ENCODE measurements at regions not wholly inside any gene's neighbourhood (a gene's known extent, or its start where the extent isn't known, plus 50 kb on each side); places are given as distances from the start of the nearest gene placed in this dataset.

DNA sequence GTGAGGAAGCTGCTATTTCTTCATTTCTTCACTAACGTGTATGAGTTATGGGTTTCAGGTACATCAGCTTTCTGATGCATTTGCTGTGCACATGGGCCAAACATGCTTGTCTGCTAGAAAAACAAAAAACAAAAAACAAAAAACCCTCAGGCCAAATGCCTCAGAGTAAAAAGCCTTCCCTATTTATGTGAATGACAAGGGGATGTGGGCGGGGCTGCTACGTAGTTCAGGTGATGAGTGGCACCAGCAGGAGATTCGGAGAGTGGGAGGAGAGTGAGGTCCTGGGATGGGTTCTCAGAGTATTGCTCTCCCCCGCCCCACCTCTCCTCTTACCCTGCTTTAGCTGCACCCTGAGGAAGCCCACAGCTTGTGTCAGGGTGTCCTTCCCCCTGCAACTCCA, 596.8 kb upstream of the JAG1 start:
- Histone ChIP-seq H3K9me2 (ENCODE audit: insufficient read depth) (peaks cover 4% of the 10 kb centered on the region; the same call in 1 of the 2 replicates), H2AFZ (peak overlapping the region; percentile 16; the same call in 1 of the 2 replicates), H3K79me2 (replicated peaks; ENCODE audit: insufficient read depth) (no peaks in the 10 kb centered on the region), H3K27me3 (ENCODE audit: insufficient read depth) (no peaks in the 10 kb centered on the region), H3K4me2 (no peak overlapping the region), H3K4me1 (ENCODE audit: insufficient read depth) (peaks cover 20% of the 10 kb centered on the region), H3K36me3 (ENCODE audit: insufficient read depth) (no peaks in the 10 kb centered on the region), H3K4me3 (no peak overlapping the region), H4K20me1 (replicated peaks; ENCODE audit: insufficient read depth) (no peaks in the 10 kb centered on the region), H3K27ac (ENCODE audit: low read depth) (no peak overlapping the region), H3F3A (replicated peaks; ENCODE audit: low read depth) (no peaks in the 10 kb centered on the region; the same call in 1 of the 2 replicates)
- DNase-seq (ENCODE audit: low spot score) (peak; percentile 20), ATAC-seq (peak; percentile 28)
- Mint-ChIP-seq H3K27ac (no peak overlapping the region), H3K4me3 (no peak overlapping the region), H3K9me3 (no peaks in the 10 kb centered on the region), H3K36me3 (ENCODE audit: low read depth) (no peaks in the 10 kb centered on the region), H3K4me1 (peaks cover 52% of the 10 kb centered on the region), H3K27me3 (ENCODE audit: insufficient read depth, low read depth, poor library complexity) (no peaks in the 10 kb centered on the region)
- TF ChIP-seq EZH2phosphoT487 (IDR thresholded peaks at IDR 0.05; ENCODE audit: unreplicated experiment) (no peak), NANOG (IDR thresholded peaks at IDR 0.05; ENCODE audit: borderline replicate concordance) (no peak), CREB1 (CRISPR knock-in tag; IDR thresholded peaks at IDR 0.05; ENCODE audit: low read depth) (no peak), STAT1 (IDR thresholded peaks at IDR 0.05; ENCODE audit: unreplicated experiment) (no peak), JUNB (IDR thresholded peaks at IDR 0.05; ENCODE audit: unreplicated experiment) (no peak), POLR2AphosphoS5 (IDR thresholded peaks at IDR 0.05; ENCODE audit: low read depth) (no peak), ZNF114 (CRISPR knock-in tag; IDR thresholded peaks at IDR 0.05) (no peak), ZNF331 (CRISPR knock-in tag; IDR thresholded peaks at IDR 0.05; ENCODE audit: low read depth) (no peak), EZH2 (IDR thresholded peaks at IDR 0.05; ENCODE audit: low read depth, unreplicated experiment) (no peak)
- TF ChIP-seq, protein P1, sequence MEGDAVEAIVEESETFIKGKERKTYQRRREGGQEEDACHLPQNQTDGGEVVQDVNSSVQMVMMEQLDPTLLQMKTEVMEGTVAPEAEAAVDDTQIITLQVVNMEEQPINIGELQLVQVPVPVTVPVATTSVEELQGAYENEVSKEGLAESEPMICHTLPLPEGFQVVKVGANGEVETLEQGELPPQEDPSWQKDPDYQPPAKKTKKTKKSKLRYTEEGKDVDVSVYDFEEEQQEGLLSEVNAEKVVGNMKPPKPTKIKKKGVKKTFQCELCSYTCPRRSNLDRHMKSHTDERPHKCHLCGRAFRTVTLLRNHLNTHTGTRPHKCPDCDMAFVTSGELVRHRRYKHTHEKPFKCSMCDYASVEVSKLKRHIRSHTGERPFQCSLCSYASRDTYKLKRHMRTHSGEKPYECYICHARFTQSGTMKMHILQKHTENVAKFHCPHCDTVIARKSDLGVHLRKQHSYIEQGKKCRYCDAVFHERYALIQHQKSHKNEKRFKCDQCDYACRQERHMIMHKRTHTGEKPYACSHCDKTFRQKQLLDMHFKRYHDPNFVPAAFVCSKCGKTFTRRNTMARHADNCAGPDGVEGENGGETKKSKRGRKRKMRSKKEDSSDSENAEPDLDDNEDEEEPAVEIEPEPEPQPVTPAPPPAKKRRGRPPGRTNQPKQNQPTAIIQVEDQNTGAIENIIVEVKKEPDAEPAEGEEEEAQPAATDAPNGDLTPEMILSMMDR (conservative IDR thresholded peaks at IDR 0.05; ENCODE audit: low read depth in 2 of 2), result no peak
- TF ChIP-seq, protein P2, sequence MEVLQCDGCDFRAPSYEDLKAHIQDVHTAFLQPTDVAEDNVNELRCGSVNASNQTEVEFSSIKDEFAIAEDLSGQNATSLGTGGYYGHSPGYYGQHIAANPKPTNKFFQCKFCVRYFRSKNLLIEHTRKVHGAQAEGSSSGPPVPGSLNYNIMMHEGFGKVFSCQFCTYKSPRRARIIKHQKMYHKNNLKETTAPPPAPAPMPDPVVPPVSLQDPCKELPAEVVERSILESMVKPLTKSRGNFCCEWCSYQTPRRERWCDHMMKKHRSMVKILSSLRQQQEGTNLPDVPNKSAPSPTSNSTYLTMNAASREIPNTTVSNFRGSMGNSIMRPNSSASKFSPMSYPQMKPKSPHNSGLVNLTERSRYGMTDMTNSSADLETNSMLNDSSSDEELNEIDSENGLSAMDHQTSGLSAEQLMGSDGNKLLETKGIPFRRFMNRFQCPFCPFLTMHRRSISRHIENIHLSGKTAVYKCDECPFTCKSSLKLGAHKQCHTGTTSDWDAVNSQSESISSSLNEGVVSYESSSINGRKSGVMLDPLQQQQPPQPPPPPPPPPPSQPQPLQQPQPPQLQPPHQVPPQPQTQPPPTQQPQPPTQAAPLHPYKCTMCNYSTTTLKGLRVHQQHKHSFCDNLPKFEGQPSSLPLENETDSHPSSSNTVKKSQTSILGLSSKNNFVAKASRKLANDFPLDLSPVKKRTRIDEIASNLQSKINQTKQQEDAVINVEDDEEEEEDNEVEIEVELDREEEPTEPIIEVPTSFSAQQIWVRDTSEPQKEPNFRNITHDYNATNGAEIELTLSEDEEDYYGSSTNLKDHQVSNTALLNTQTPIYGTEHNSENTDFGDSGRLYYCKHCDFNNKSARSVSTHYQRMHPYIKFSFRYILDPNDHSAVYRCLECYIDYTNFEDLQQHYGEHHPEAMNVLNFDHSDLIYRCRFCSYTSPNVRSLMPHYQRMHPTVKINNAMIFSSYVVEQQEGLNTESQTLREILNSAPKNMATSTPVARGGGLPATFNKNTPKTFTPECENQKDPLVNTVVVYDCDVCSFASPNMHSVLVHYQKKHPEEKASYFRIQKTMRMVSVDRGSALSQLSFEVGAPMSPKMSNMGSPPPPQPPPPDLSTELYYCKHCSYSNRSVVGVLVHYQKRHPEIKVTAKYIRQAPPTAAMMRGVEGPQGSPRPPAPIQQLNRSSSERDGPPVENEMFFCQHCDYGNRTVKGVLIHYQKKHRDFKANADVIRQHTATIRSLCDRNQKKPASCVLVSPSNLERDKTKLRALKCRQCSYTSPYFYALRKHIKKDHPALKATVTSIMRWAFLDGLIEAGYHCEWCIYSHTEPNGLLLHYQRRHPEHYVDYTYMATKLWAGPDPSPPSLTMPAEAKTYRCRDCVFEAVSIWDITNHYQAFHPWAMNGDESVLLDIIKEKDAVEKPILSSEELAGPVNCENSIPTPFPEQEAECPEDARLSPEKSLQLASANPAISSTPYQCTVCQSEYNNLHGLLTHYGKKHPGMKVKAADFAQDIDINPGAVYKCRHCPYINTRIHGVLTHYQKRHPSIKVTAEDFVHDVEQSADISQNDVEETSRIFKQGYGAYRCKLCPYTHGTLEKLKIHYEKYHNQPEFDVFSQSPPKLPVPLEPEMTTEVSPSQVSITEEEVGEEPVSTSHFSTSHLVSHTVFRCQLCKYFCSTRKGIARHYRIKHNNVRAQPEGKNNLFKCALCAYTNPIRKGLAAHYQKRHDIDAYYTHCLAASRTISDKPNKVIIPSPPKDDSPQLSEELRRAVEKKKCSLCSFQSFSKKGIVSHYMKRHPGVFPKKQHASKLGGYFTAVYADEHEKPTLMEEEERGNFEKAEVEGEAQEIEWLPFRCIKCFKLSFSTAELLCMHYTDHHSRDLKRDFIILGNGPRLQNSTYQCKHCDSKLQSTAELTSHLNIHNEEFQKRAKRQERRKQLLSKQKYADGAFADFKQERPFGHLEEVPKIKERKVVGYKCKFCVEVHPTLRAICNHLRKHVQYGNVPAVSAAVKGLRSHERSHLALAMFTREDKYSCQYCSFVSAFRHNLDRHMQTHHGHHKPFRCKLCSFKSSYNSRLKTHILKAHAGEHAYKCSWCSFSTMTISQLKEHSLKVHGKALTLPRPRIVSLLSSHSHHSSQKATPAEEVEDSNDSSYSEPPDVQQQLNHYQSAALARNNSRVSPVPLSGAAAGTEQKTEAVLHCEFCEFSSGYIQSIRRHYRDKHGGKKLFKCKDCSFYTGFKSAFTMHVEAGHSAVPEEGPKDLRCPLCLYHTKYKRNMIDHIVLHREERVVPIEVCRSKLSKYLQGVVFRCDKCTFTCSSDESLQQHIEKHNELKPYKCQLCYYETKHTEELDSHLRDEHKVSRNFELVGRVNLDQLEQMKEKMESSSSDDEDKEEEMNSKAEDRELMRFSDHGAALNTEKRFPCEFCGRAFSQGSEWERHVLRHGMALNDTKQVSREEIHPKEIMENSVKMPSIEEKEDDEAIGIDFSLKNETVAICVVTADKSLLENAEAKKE (CRISPR knock-in tag; IDR thresholded peaks at IDR 0.05), result no peak
- TF ChIP-seq, protein P3, sequence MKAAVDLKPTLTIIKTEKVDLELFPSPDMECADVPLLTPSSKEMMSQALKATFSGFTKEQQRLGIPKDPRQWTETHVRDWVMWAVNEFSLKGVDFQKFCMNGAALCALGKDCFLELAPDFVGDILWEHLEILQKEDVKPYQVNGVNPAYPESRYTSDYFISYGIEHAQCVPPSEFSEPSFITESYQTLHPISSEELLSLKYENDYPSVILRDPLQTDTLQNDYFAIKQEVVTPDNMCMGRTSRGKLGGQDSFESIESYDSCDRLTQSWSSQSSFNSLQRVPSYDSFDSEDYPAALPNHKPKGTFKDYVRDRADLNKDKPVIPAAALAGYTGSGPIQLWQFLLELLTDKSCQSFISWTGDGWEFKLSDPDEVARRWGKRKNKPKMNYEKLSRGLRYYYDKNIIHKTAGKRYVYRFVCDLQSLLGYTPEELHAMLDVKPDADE (IDR thresholded peaks at IDR 0.05), result no peak
- TF ChIP-seq, protein P4, sequence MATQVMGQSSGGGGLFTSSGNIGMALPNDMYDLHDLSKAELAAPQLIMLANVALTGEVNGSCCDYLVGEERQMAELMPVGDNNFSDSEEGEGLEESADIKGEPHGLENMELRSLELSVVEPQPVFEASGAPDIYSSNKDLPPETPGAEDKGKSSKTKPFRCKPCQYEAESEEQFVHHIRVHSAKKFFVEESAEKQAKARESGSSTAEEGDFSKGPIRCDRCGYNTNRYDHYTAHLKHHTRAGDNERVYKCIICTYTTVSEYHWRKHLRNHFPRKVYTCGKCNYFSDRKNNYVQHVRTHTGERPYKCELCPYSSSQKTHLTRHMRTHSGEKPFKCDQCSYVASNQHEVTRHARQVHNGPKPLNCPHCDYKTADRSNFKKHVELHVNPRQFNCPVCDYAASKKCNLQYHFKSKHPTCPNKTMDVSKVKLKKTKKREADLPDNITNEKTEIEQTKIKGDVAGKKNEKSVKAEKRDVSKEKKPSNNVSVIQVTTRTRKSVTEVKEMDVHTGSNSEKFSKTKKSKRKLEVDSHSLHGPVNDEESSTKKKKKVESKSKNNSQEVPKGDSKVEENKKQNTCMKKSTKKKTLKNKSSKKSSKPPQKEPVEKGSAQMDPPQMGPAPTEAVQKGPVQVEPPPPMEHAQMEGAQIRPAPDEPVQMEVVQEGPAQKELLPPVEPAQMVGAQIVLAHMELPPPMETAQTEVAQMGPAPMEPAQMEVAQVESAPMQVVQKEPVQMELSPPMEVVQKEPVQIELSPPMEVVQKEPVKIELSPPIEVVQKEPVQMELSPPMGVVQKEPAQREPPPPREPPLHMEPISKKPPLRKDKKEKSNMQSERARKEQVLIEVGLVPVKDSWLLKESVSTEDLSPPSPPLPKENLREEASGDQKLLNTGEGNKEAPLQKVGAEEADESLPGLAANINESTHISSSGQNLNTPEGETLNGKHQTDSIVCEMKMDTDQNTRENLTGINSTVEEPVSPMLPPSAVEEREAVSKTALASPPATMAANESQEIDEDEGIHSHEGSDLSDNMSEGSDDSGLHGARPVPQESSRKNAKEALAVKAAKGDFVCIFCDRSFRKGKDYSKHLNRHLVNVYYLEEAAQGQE (IDR thresholded peaks at IDR 0.05; ENCODE audit: unreplicated experiment), result no peak

Data from GM23338 (cell line).